Fibroblast of skin of right biceps (primary cell): ENCODE measurements at regions not wholly inside any gene's neighbourhood (a gene's known extent, or its start where the extent isn't known, plus 50 kb on each side); places are given as distances from the start of the nearest gene placed in this dataset.
A peak's percentile ranks its signal among the peaks of the same experiment; 100 is the strongest.
"Not testable (repeated sequence)": the region's sequence is repeated elsewhere in the genome, so short reads cannot be mapped to it uniquely, and the experiment has no call there.

Experiments used
- DNase-seq: peaks from one replicate; pipeline ENCODE4 v3.0.0-alpha.2; 2013

DNA sequence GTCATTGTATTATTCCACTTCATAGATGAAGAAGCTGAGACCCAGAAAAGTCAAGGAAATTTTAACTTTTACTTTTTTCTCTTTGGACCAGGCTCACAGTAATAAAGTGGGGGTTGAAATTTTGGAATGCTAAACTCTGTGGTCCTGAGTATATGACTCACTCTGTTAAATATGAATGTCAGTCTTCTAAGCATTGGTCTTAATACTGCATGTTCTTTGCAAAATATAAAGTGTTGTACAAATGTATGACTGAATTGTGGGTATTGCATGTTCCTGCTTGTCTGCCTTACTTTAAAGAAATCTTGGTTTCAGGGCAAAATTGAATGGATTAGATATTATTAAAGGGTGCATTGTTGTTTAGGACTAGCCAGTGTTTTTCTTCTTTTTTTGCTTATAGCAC lies 950.8 kb upstream of the GOT2 start:
- DNase-seq: peak; percentile 70

DNA sequence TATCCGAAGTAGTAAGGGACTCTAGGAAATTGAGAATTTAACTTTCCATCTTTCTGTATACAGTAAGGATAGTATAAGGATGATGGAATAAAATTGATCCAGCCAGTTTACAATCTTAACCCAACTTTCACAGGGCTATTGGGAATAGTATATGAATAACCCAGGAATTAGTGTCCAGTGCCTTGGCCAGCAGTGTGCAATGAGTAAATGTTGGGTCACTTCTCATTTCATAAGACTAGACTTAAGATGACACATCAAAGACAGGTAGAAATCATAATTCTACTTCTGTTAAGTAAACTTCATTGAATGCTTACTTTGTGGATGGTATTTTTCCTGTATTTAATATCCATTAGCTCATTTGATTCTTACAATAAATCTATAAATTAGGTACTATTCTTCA lies 949.6 kb upstream of the GOT2 start:
- no peak for DNase-seq

- no peak for DNase-seq
Observed at GRCh38 chr16:59665618-59666220, 931.6 kb upstream of the GOT2 start.

GRCh38 chr16:59658572-59658971 lies 924.5 kb upstream of the GOT2 start:
- DNase-seq: no peak

- no peak for DNase-seq
Observed at GRCh38 chr16:59655031-59655430, 920.9 kb upstream of the GOT2 start.

DNA sequence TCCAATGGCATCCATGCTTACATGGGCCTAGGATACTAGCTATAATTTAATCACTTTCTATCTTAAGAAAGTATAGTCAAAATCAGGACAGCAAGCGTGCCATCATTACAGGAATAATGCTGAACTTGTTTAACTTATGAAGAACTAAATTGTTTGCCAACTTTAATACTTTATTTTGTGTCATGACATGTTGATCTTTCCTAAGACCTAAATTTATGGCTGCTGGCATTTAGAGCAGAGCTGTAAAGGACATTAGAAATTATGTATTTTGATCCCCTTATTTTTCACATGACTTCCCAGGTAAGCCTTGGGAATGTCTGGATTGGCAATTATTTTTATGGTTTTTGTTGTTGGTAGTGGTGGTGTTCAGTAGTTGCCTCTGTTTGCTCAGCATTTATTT lies 920.3 kb upstream of the GOT2 start:
- no peak for DNase-seq

- DNase-seq: no peak
Observed at GRCh38 chr16:59651662-59652061, 917.5 kb upstream of the GOT2 start.

DNA sequence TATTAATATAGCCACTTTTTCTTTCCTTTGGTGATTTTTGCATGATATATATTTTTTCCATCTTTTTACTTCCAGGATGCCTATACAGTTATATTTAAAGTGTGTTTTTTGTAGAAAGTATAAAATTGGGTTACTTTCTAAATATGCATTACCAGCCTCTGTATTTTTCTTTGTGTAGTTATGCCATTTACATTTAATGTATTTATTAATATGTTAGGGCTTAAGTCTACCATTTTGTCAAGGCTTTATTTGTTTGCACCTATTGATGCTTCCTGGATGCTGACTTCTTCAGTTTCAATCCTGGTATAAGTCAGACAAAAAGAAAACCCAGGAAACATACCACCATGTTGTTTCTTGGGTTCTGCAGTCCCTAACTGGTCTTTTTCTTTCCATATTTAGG lies 911.1 kb upstream of the GOT2 start:
- DNase-seq: no peak

GRCh38 chr16:59635674-59636073 lies 901.6 kb upstream of the GOT2 start:
- peak; percentile 90 for DNase-seq

- peak; percentile 58 for DNase-seq
Observed at GRCh38 chr16:59634951-59635350, 900.8 kb upstream of the GOT2 start.

GRCh38 chr16:59634004-59634579 lies 900.0 kb upstream of the GOT2 start:
- DNase-seq: peak; percentile 90

DNA sequence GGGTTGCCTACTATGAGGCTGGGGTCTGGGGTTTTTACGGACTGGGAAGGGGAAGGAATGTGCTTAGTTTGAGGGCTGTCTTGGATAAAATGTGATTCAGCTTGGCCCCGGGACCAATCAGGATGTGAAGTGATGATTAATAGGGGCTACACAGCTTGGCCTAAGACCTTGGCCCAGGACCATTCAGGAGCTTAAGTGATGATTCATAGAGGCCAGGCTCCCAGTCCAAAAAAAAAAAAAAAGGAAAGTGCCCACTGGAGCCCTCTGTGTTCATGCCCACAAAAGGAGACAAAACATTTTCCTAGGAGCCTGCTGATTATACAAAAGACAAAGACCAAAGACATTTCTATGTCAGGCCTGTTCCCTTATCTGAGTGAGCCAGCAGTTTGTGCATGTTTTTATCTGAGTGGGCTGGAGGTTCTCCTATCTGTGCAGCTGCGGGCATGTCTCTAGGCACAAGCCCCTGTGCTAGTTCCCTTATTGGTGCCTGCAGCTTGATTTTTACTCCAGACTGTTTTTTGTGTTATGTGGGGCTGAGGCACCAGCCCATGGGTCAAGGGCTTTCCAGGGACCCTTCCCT lies 898.2 kb upstream of the GOT2 start:
- DNase-seq: peak; percentile 68

GRCh38 chr16:59624381-59624780 lies 890.3 kb upstream of the GOT2 start:
- not testable (repeated sequence) for DNase-seq

DNA sequence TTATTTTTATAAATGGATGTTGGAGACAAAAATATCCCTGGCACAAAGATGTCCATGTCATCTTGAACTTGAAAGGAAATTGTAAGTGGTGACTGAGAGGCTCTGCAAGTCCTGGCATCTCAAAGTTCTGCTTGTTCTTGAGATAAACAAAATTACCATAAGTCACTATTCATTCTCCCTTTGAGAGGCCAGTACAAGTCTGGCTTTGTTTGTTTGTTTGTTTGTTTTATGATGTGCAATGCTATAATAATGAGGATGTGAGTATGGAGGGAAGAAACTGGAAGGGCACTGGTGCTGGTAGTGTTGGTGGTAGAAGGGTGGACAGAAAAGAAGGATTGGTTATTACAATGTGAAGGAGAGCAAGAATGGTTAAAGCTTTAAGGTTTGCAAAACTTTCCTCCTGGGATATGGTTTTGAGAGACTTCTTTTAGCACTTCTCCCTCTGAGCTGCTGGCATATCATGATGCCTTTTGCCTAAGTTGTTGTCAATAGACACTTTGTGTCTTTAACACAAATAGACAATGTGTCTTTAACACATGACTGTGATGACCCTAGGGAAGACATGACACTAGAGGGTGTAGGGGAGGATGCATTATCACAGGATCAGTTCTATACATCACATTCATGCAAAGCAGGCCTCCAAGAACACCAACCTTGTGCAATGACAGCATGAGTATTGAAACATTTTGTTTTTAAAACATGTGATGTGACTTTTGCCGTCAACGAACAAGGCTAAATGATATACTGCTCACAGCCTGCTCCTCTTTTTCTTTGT lies 880.5 kb upstream of the GOT2 start:
- no peak for DNase-seq

GRCh38 chr16:59612910-59613620 lies 878.9 kb upstream of the GOT2 start:
- not testable (repeated sequence) for DNase-seq

DNA sequence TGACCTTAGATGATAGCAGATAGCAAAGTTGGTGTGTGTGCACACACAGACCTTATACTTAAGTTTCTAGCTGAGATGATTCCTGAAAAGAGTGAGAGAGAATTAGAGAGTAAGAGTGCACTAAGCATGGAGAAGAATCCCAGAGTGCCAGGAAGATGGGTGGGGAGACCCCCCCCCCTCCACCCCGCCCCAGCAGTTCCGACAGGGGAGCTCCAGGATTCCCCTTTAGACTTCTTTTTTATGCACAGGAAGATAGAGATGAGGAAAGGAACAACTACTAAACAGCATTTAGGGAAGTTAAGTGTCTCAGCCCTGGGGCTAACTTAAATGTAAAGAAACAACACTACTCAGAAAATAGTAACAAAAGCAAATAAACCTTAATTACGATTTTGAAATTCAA lies 878.0 kb upstream of the GOT2 start:
- DNase-seq: no peak

DNA sequence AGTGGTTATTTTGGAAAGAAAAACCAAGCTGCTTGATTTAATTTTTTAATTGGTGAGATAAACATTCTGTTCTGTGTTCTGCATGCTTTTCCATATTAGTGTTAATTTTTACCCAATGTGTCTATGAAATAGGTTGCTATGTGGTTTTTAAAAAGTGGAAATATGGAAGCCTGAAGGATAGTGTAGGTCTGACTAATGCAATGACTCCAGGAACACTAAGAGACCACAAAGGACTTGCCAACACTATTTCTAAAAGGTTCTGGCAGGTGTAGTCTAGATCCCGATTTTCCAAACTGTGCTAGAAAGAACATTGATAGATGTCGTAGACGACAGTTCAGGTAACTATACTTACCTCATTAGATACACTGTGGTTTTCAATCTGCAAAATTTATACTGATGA lies 877.4 kb upstream of the GOT2 start:
- DNase-seq: no peak

DNA sequence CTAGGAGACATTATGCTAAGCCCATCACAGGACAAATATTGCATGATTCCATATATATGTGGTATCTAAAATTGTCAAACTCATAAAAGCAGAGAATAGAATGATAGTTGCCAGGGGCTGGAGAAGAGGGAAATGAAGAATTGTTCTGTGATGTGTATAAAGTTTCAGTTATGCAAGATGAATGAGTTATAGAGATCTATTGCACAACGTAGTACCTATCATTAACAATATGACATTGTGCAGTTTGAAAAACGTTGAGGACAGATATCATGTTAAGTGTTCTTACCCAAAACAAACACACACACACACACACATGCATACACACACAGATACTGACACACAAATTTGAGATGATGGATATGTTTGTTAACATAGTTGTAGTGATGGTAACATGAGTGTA lies 871.6 kb upstream of the GOT2 start:
- no peak for DNase-seq

DNA sequence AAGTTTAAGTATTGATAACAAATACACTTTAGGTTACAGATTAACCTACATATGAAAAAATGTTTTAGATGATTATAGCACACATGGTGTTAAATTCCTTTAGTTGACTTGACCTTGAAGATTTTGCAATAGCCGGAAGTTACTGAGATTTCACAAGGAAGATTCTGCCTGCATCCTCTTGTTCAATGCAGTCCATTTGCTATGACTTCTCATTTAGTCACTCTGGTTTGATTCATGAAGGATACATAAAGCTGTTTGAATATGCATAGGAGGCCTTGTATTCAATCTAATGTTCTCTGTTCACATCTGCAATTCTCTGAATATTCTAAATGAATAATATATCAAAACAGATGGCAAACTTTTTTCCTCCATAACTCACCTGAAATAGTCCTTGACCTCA lies 870.2 kb upstream of the GOT2 start:
- DNase-seq: peak; percentile 49

- no peak for DNase-seq
Observed at GRCh38 chr16:59601452-59601851, 867.3 kb upstream of the GOT2 start.

DNA sequence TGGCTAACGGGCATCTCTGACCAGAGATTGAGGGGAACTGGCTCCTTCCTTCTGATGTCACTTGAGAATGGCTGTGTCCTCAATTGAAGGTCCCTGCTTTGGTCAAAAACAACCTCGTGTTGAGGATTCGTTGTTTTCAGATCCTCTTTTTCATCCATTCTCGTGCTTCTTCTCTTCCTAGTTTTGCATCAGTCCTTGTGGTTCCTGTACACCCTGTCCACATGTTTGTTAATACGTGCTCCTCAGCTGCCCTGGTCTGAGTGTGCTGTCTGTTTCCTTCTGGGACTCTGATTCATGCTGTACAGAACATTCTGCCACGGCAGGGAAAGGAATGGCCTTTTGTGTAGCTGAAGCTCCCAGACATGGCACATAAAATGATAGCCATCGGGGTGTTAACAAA lies 863.2 kb upstream of the GOT2 start:
- peak; percentile 14 for DNase-seq

DNA sequence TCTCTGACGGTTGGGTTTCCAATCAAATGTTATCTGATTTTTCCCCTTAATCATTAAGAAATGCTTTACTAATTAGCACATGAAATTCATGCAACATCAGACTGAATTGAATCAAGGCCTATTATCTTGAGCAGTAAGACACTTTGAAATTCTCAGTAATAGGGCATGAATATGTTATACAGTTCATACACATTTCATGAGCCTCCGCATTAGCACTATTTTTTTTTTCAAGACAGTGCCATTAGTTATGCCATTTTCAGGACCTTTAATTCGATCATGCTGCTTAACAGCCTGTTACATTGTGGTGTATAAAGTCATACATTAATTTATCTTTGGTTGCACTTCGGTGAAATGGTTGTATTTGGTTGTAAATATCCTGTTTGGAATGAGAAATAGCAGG lies 862.6 kb upstream of the GOT2 start:
- DNase-seq: no peak

- DNase-seq: peak; percentile 97
Observed at GRCh38 chr16:59593194-59593661, 859.1 kb upstream of the GOT2 start.
